ENCODE measurements at regions not wholly inside any gene's neighbourhood (a gene's known extent, or its start where the extent isn't known, plus 50 kb on each side); places are given as distances from the start of the nearest gene placed in this dataset.

DNA sequence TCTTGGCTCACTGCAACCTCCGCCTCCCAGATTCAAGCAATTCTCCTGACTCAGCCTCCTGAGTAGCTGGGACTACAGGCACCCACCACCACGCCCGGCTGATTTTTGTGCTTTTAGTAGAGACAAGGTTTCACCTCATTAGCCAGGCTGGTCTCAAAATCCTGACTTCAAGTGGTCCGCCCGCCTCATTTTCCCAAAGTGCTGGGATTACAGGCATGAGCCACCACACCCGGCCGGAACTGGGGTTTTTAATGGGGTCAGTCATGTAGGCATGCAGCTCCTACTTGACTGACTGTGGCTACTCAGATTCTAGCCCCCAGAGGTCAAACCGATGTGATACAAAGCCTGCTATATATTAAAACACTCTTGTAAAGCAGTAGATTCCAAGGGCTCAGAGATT is 631.7 kb downstream of the MAT2B start:
- ATAC-seq: no peak
- no peak overlapping the region for H3K27ac Mint-ChIP-seq
- POLR2A ChIA-PET: no interaction called here
- H3K27me3 Mint-ChIP-seq (ENCODE audit: low read depth): no peaks in the 10 kb centered on the region
- H3K4me3 Mint-ChIP-seq: no peak overlapping the region
- no peak for TF ChIP-seq ZNF121 (CRISPR knock-in tag; IDR thresholded peaks at IDR 0.05)
- TF ChIP-seq, protein P1, sequence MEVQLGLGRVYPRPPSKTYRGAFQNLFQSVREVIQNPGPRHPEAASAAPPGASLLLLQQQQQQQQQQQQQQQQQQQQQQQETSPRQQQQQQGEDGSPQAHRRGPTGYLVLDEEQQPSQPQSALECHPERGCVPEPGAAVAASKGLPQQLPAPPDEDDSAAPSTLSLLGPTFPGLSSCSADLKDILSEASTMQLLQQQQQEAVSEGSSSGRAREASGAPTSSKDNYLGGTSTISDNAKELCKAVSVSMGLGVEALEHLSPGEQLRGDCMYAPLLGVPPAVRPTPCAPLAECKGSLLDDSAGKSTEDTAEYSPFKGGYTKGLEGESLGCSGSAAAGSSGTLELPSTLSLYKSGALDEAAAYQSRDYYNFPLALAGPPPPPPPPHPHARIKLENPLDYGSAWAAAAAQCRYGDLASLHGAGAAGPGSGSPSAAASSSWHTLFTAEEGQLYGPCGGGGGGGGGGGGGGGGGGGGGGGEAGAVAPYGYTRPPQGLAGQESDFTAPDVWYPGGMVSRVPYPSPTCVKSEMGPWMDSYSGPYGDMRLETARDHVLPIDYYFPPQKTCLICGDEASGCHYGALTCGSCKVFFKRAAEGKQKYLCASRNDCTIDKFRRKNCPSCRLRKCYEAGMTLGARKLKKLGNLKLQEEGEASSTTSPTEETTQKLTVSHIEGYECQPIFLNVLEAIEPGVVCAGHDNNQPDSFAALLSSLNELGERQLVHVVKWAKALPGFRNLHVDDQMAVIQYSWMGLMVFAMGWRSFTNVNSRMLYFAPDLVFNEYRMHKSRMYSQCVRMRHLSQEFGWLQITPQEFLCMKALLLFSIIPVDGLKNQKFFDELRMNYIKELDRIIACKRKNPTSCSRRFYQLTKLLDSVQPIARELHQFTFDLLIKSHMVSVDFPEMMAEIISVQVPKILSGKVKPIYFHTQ (CRISPR knock-in tag; IDR thresholded peaks at IDR 0.05): no peak
- TF ChIP-seq, protein P2, sequence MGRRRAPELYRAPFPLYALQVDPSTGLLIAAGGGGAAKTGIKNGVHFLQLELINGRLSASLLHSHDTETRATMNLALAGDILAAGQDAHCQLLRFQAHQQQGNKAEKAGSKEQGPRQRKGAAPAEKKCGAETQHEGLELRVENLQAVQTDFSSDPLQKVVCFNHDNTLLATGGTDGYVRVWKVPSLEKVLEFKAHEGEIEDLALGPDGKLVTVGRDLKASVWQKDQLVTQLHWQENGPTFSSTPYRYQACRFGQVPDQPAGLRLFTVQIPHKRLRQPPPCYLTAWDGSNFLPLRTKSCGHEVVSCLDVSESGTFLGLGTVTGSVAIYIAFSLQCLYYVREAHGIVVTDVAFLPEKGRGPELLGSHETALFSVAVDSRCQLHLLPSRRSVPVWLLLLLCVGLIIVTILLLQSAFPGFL (CRISPR knock-in tag; IDR thresholded peaks at IDR 0.05; ENCODE audit: borderline replicate concordance): no peak
- TF ChIP-seq OVOL2 (CRISPR knock-in tag; IDR thresholded peaks at IDR 0.05; ENCODE audit: borderline replicate concordance): no peak
- no peak for TF ChIP-seq IRF2 (CRISPR knock-in tag; IDR thresholded peaks at IDR 0.05; ENCODE audit: borderline replicate concordance, low read depth)
- no peak for TF ChIP-seq ATF6 (CRISPR knock-in tag; IDR thresholded peaks at IDR 0.05)
- no peak for TF ChIP-seq MAX (CRISPR knock-in tag; IDR thresholded peaks at IDR 0.05)
- no peak for TF ChIP-seq FOXK1 (CRISPR knock-in tag; IDR thresholded peaks at IDR 0.05)
- TF ChIP-seq ZNF138 (CRISPR knock-in tag; conservative IDR thresholded peaks at IDR 0.05): no peak
- TF ChIP-seq NFATC4 (CRISPR knock-in tag; IDR thresholded peaks at IDR 0.05): no peak
- no peak for TF ChIP-seq ZNF281 (CRISPR knock-in tag; IDR thresholded peaks at IDR 0.05)
- no peak for TF ChIP-seq SMAD4 (CRISPR knock-in tag; IDR thresholded peaks at IDR 0.05)
- no peak for TF ChIP-seq CREM (CRISPR knock-in tag; IDR thresholded peaks at IDR 0.05)
- no peak for TF ChIP-seq ZNF317 (CRISPR knock-in tag; IDR thresholded peaks at IDR 0.05; ENCODE audit: borderline replicate concordance, low read depth)
- no peak for TF ChIP-seq E2F5 (CRISPR knock-in tag; IDR thresholded peaks at IDR 0.05)
- no peak for TF ChIP-seq JAZF1 (CRISPR knock-in tag; IDR thresholded peaks at IDR 0.05)
- TF ChIP-seq SMAD3 (CRISPR knock-in tag; IDR thresholded peaks at IDR 0.05; ENCODE audit: borderline replicate concordance): no peak
- TF ChIP-seq, protein P3, sequence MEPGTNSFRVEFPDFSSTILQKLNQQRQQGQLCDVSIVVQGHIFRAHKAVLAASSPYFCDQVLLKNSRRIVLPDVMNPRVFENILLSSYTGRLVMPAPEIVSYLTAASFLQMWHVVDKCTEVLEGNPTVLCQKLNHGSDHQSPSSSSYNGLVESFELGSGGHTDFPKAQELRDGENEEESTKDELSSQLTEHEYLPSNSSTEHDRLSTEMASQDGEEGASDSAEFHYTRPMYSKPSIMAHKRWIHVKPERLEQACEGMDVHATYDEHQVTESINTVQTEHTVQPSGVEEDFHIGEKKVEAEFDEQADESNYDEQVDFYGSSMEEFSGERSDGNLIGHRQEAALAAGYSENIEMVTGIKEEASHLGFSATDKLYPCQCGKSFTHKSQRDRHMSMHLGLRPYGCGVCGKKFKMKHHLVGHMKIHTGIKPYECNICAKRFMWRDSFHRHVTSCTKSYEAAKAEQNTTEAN (CRISPR knock-in tag; IDR thresholded peaks at IDR 0.05): no peak
- TF ChIP-seq ZNF671 (CRISPR knock-in tag; IDR thresholded peaks at IDR 0.05): no peak
- H3K4me1 Mint-ChIP-seq: no peaks in the 10 kb centered on the region
- H3K36me3 Mint-ChIP-seq: peaks cover 16% of the 10 kb centered on the region
- peaks cover 23% of the 10 kb centered on the region for H3K9me3 Mint-ChIP-seq
- CTCF ChIA-PET: no interaction called here
- DNase-seq (ENCODE audit: low spot score): no peak
